ENCODE measurements at regions not wholly inside any gene's neighbourhood (a gene's known extent, or its start where the extent isn't known, plus 50 kb on each side); places are given as distances from the start of the nearest gene placed in this dataset.

GRCh38 chr15:62895905-62896316 is 146.6 kb upstream of the TPM1 start:
- TF ChIP-seq POLR2AphosphoS5 (IDR thresholded peaks at IDR 0.05) (no peak), CTCF (IDR thresholded peaks at IDR 0.05 in 8 of 11, conservative IDR thresholded peaks at IDR 0.05 in 3 of 11) (no peak), POLR2A (IDR thresholded peaks at IDR 0.05) (no peak)
